Stomach smooth muscle (tissue), 2 donors: ENCODE measurements at regions not wholly inside any gene's neighbourhood (a gene's known extent, or its start where the extent isn't known, plus 50 kb on each side); places are given as distances from the start of the nearest gene placed in this dataset.

Experiments used
- H3K27ac ChIP-seq: one replicate; pipeline ENCODE4 v1.7.0; 2013; ENCODE audit warnings: mild to moderate bottlenecking, low read length, inconsistent platforms
- H3K27me3 ChIP-seq, 2 donors: one replicate each; pipeline ENCODE4 v1.7.0; 2013; ENCODE audit warnings: low read length in 2 of 2; ENCODE audit not compliant: insufficient read depth in 2 of 2, control insufficient read depth in 1 of 2
- H3K36me3 ChIP-seq, 2 donors: one replicate each; pipeline ENCODE4 v1.7.0; 2013; ENCODE audit warnings: low read length in 2 of 2; ENCODE audit not compliant: control insufficient read depth in 2 of 2, insufficient read depth in 2 of 2
- H3K4me1 ChIP-seq: one replicate; pipeline ENCODE4 v1.7.0; 2013; ENCODE audit warnings: low read length; ENCODE audit not compliant: control insufficient read depth, insufficient read depth
- H3K4me3 ChIP-seq, 2 donors: one replicate each; pipeline ENCODE4 v1.7.0; 2013; ENCODE audit warnings: low read length in 2 of 2
- H3K9ac ChIP-seq, 2 donors: one replicate each; pipeline ENCODE4 v1.7.0; 2013; ENCODE audit warnings: low read length in 2 of 2, mild to moderate bottlenecking in 1 of 2
- H3K9me3 ChIP-seq, 2 donors: one replicate each; pipeline ENCODE4 v1.7.0; 2013; ENCODE audit warnings: low read length in 2 of 2; ENCODE audit not compliant: control insufficient read depth in 2 of 2
- donor health status: healthy.
- donor health status: Pancreatic carcinoma.

- peaks cover 29% of the 10 kb centered on the region for H3K4me1 ChIP-seq
- H3K9ac ChIP-seq: no peak overlapping the region
- H3K27ac ChIP-seq: peak overlapping the region; percentile 71
- H3K27me3 ChIP-seq: no peaks in the 10 kb centered on the region
- peaks cover 0 to 7% of the 10 kb centered on the region in 2 donors for H3K9me3 ChIP-seq
- no peak overlapping the region for H3K4me3 ChIP-seq
- H3K36me3 ChIP-seq: no peaks in the 10 kb centered on the region
Measured at GRCh38 chr6:1497761-1498105, 108.4 kb downstream of the FOXF2 start.

GRCh38 chr6:1498491-1499113, 109.2 kb downstream of the FOXF2 start:
- H3K27ac ChIP-seq: peak overlapping the region; percentile 71
- H3K9ac ChIP-seq: no peak overlapping the region

GRCh38 chr6:1499777-1500176, 109.9 kb upstream of the FOXC1 start:
- peaks cover 0 to 7% of the 10 kb centered on the region in 2 donors for H3K9me3 ChIP-seq
- no peaks in the 10 kb centered on the region for H3K36me3 ChIP-seq
- no peak overlapping the region for H3K27ac ChIP-seq
- no peak overlapping the region for H3K4me3 ChIP-seq
- H3K9ac ChIP-seq: no peak overlapping the region
- no peaks in the 10 kb centered on the region for H3K27me3 ChIP-seq
- peaks cover 29% of the 10 kb centered on the region for H3K4me1 ChIP-seq

More at GRCh38 chr6:1498491-1499113, 109.2 kb downstream of the FOXF2 start:
- peaks cover 0 to 7% of the 10 kb centered on the region in 2 donors for H3K9me3 ChIP-seq
- H3K4me3 ChIP-seq: no peak overlapping the region
- peaks cover 29% of the 10 kb centered on the region for H3K4me1 ChIP-seq
- no peaks in the 10 kb centered on the region for H3K36me3 ChIP-seq
- H3K27me3 ChIP-seq: no peaks in the 10 kb centered on the region

- Histone ChIP-seq H3K36me3 (no peaks in the 10 kb centered on the region), H3K27ac (no peak overlapping the region), H3K4me3 (no peak overlapping the region)
Measured at GRCh38 chr6:1500913-1501312, 108.8 kb upstream of the FOXC1 start.

GRCh38 chr6:1502041-1502440, 107.7 kb upstream of the FOXC1 start:
- Histone ChIP-seq H3K4me1 (peaks cover 22% of the 10 kb centered on the region), H3K36me3 (no peaks in the 10 kb centered on the region), H3K4me3 (no peak overlapping the region), H3K27ac (no peak overlapping the region), H3K9ac (no peak overlapping the region), H3K9me3 (no peaks in the 10 kb centered on the region), H3K27me3 (no peaks in the 10 kb centered on the region)

More at GRCh38 chr6:1500913-1501312, 108.8 kb upstream of the FOXC1 start:
- Histone ChIP-seq H3K9me3 (peaks cover 0 to 6% of the 10 kb centered on the region in 2 donors), H3K4me1 (peaks cover 29% of the 10 kb centered on the region), H3K27me3 (no peaks in the 10 kb centered on the region), H3K9ac (no peak overlapping the region)

- H3K4me1 ChIP-seq: peaks cover 4% of the 10 kb centered on the region
Measured at GRCh38 chr6:1503811-1504210, 105.9 kb upstream of the FOXC1 start.

GRCh38 chr6:1504465-1504864, 105.2 kb upstream of the FOXC1 start:
- H3K9ac ChIP-seq: no peak overlapping the region
- H3K9me3 ChIP-seq: no peaks in the 10 kb centered on the region
- H3K27me3 ChIP-seq: no peaks in the 10 kb centered on the region

More at GRCh38 chr6:1503811-1504210, 105.9 kb upstream of the FOXC1 start:
- Histone ChIP-seq H3K4me3 (no peak overlapping the region), H3K36me3 (no peaks in the 10 kb centered on the region), H3K9me3 (no peaks in the 10 kb centered on the region), H3K27me3 (no peaks in the 10 kb centered on the region), H3K9ac (no peak overlapping the region), H3K27ac (no peak overlapping the region)

GRCh38 chr6:1507251-1507650, 102.5 kb upstream of the FOXC1 start:
- Histone ChIP-seq H3K36me3 (no peaks in the 10 kb centered on the region), H3K27me3 (peaks cover 0 to 2% of the 10 kb centered on the region in 2 donors)

More at GRCh38 chr6:1504465-1504864, 105.2 kb upstream of the FOXC1 start:
- no peak overlapping the region for H3K4me3 ChIP-seq
- no peak overlapping the region for H3K27ac ChIP-seq
- no peaks in the 10 kb centered on the region for H3K36me3 ChIP-seq
- H3K4me1 ChIP-seq: peaks cover 3% of the 10 kb centered on the region

GRCh38 chr6:1509241-1509640, 100.5 kb upstream of the FOXC1 start:
- Histone ChIP-seq H3K9me3 (no peaks in the 10 kb centered on the region), H3K27me3 (peaks cover 0 to 2% of the 10 kb centered on the region in 2 donors), H3K4me1 (no peaks in the 10 kb centered on the region), H3K27ac (no peak overlapping the region), H3K36me3 (no peaks in the 10 kb centered on the region), H3K9ac (no peak overlapping the region), H3K4me3 (no peak overlapping the region)

More at GRCh38 chr6:1507251-1507650, 102.5 kb upstream of the FOXC1 start:
- Histone ChIP-seq H3K4me3 (no peak overlapping the region), H3K9me3 (no peaks in the 10 kb centered on the region), H3K4me1 (no peaks in the 10 kb centered on the region), H3K27ac (no peak overlapping the region), H3K9ac (no peak overlapping the region)

- Histone ChIP-seq H3K27me3 (peaks cover 0 to 2% of the 10 kb centered on the region in 2 donors), H3K9ac (no peak overlapping the region), H3K4me3 (no peak overlapping the region), H3K4me1 (no peaks in the 10 kb centered on the region), H3K36me3 (no peaks in the 10 kb centered on the region), H3K9me3 (no peaks in the 10 kb centered on the region), H3K27ac (no peak overlapping the region)
Measured at GRCh38 chr6:1510239-1510638, 99.5 kb upstream of the FOXC1 start.

GRCh38 chr6:1513215-1513780, 96.4 kb upstream of the FOXC1 start:
- peaks cover 0 to 3% of the 10 kb centered on the region in 2 donors for H3K9me3 ChIP-seq
- no peak overlapping the region for H3K9ac ChIP-seq
- H3K36me3 ChIP-seq: no peaks in the 10 kb centered on the region
- H3K27ac ChIP-seq: no peak overlapping the region
- H3K27me3 ChIP-seq: peaks cover 0 to 2% of the 10 kb centered on the region in 2 donors
- H3K4me3 ChIP-seq: no peak overlapping the region
- H3K4me1 ChIP-seq: no peaks in the 10 kb centered on the region
